ENCODE measurements at regions not wholly inside any gene's neighbourhood (a gene's known extent, or its start where the extent isn't known, plus 50 kb on each side); places are given as distances from the start of the nearest gene placed in this dataset.
A peak's percentile ranks its signal among the peaks of the same experiment; 100 is the strongest.

GRCh38 chr10:2633630-2634029 lies 433.7 kb upstream of the PFKP start:
- DNase-seq: no peak

- DNase-seq: no peak
Measured at GRCh38 chr10:2631557-2632205, 435.7 kb upstream of the PFKP start.

GRCh38 chr10:2628705-2629104 lies 438.6 kb upstream of the PFKP start:
- DNase-seq: no peak

GRCh38 chr10:2627969-2628368 lies 439.4 kb upstream of the PFKP start:
- no peak for DNase-seq

GRCh38 chr10:2625094-2625493 lies 442.3 kb upstream of the PFKP start:
- no peak for DNase-seq

- DNase-seq: no peak
Measured at GRCh38 chr10:2623675-2624274, 443.6 kb upstream of the PFKP start.

GRCh38 chr10:2620827-2621521 lies 446.4 kb upstream of the PFKP start:
- DNase-seq: no peak

- DNase-seq: no peak
Measured at GRCh38 chr10:2619916-2620315, 447.4 kb upstream of the PFKP start.

GRCh38 chr10:2619472-2619871 lies 447.9 kb upstream of the PFKP start:
- peak; percentile 35 for DNase-seq

- DNase-seq: no peak
Measured at GRCh38 chr10:2618690-2619089, 448.7 kb upstream of the PFKP start.

- DNase-seq: no peak
Measured at GRCh38 chr10:2616215-2616614, 451.1 kb upstream of the PFKP start.

- DNase-seq: no peak
Measured at GRCh38 chr10:2611603-2612002, 455.7 kb upstream of the PFKP start.

GRCh38 chr10:2610946-2611345 lies 456.4 kb upstream of the PFKP start:
- DNase-seq: no peak

GRCh38 chr10:2604891-2605290 lies 462.5 kb upstream of the PFKP start:
- no peak for DNase-seq

GRCh38 chr10:2599571-2599970 lies 467.8 kb upstream of the PFKP start:
- DNase-seq: no peak

GRCh38 chr10:2592360-2593160 lies 474.8 kb upstream of the PFKP start:
- DNase-seq: no peak

GRCh38 chr10:2589196-2589595 lies 478.2 kb upstream of the PFKP start:
- DNase-seq: no peak

GRCh38 chr10:2584385-2584784 lies 483.0 kb upstream of the PFKP start:
- no peak for DNase-seq

GRCh38 chr10:2576892-2577291 lies 490.5 kb upstream of the PFKP start:
- no peak for DNase-seq

GRCh38 chr10:2575460-2575859 lies 491.9 kb upstream of the PFKP start:
- DNase-seq: no peak

GRCh38 chr10:2572611-2573010 lies 494.7 kb upstream of the PFKP start:
- DNase-seq: no peak

GRCh38 chr10:2556883-2557282 lies 510.5 kb upstream of the PFKP start:
- DNase-seq: no peak

- no peak for DNase-seq
Measured at GRCh38 chr10:2548071-2548470, 519.3 kb upstream of the PFKP start.
